ENCODE measurements at regions not wholly inside any gene's neighbourhood (a gene's known extent, or its start where the extent isn't known, plus 50 kb on each side); places are given as distances from the start of the nearest gene placed in this dataset.
"Not testable (repeated sequence)": the region's sequence is repeated elsewhere in the genome, so short reads cannot be mapped to it uniquely, and the experiment has no call there.

DNA sequence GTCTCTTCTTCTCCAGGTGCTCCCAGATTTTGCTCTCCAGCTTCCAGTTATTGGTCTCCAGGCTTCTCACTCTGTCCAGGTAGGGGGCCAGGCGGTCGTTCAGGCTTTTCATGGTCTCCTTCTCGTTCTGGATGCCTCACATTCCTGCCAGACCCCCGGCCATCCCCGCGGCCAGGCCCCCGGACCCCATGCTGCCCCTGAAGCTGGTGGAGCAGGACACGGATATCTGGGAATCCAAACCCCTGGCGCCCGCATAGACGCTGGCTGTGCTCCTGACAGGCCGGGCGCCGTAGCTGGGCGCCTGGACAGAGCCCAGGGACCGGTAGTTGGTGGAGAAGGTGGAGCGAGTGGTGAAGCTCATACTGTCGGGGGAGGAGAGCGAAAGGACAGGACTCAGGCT, 534.4 kb upstream of the TLE4 start:
- DNase-seq, result no peak

DNA sequence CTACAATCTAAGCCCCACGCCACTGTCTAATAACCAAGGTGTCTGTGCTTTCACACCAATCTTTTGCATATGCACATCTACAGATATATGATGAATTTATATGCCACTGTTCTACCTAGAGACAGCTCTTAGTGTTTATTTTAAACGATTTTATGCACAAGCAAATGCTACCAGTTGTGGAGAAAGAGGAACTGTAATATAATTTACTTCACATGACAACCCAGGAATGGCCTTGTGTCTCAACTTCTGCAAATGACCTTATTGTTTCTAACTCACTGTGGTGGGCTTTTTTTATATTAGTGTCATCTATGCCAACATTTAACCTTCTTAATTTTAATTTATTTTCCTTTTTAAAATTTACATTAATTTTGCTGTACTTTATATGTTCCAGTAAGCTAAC, 531.1 kb upstream of the TLE4 start:
- DNase-seq, result no peak

DNA sequence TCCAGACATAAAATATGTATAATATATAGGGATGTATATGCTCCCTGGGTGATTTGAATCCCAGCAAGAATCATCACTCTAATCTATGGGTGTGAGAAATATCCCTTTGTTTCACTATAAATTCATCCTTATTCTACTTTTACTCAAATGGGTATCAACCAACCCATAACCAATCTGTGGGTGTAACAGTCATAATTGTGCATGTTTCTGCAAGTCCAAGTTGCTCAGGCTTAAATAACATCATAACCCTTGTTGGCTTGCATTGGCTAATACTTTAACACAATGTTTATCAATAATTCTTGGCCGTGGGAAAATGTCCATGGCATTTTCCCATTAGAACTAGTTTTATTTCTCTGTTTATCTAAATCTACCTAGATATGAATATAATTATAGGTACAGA, 530.5 kb upstream of the TLE4 start:
- no peak for DNase-seq

DNA sequence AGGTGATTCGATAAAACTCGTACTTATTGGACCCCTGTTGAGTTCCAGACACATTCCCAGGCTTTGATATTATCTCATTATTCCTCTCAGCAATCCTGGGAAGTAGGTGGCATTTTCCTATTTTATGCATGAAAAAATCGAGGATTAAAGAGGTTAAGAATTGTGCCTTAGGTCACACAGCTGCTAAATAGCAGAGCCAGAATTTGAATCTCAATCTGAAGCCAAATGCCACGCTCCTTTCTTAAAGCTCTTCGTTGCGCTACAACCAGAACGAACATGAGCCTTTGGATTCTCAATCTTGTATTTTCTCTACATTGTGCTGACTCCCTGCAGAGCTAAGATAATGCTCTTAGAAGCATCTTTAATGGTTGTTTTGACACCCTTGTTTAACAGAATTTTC, 527.8 kb upstream of the TLE4 start:
- no peak for DNase-seq

DNA sequence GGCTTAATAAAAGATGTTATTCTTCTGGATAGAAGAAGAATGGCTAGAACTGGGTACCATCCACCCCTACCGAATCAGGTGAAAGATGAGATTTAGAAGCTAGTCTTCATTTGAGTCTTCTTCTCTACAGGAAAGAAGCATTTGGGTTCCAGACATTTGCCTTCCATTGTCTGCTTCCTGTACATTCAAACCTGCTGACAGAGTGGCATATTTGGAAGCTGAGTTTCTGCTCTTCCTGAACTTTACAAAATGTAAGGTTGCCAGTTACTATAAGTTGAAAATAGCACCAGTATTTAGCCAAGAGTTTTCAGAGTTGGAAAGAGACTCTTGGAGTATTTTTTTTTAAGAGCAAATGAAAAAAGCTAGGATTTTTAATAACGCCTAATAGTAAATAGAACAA, 525.4 kb upstream of the TLE4 start:
- DNase-seq, result no peak

DNA sequence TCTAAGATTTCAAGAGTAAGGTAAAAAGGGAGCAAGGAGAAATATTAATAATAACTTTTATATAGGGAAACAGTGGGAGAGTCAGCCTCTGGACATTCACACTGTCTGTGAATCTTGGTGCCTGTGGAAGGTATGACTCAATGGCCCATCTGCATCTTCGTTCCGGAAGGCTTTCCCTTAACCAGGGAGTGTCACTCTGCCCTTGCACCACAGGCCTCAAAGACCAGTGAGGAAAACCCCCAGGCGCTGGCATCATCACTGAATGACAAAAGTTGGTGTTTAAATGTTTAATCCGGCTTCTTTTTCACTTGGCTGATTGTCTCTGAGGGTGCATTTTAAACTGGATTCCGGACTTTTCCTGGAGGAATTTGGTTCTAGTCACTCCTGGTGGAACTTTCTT, 522.4 kb upstream of the TLE4 start:
- DNase-seq, result no peak

DNA sequence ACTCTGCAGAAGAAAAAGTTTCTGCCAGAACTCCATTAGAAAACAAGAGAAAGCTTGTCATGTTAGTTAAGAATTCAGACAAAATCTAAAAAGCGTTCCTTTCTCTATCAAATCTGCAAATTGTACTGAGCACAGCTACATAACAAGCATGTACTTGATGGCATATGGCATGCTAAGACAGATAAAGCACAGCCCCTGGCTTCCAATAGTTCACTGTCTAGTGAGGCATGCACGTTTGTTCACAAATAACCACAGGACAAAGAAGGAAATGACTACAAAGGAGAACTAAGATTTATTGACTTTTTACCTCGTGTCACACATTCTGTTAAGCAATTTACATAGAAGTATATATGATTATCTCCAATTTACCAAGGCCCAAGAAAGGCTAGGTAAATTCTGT, 518.2 kb upstream of the TLE4 start:
- no peak for DNase-seq

DNA sequence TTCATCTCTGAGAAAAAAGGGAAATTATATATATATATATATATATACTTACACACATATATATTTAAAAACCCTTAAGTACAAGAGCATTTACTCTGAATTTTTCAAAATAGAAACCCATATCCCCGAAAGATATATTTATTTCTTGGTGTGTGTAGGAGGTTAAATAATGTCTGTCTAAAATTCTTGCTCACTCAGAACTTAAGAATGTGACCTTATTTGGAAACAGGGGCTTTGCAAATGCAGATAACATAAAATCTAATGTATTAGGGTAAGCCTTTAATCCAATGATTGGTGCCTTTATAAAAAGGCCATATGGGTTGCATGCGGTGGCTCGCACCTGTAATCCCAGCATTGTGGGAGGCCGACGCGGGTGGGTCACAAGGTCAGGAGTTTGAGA, 517.3 kb upstream of the TLE4 start:
- DNase-seq, result no peak

DNA sequence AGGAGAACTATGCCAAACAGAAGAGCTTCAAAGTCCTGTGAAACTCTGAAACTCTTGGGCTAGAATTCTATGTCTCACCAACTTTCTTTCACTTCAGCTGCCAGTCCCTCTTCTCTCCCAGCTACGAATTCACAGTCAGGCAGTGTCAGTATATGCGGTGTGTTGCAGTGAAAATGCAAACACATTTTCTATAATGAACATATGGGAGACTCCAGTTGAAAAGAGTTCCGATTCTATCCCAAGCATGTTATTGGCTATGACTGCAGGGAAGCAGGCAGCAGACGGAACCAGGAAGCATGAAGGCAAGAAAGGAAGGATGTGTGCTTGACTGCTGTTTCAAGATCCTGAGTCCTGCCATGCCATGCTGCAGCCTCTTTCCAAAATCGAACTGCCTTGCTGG, 515.7 kb upstream of the TLE4 start:
- no peak for DNase-seq

DNA sequence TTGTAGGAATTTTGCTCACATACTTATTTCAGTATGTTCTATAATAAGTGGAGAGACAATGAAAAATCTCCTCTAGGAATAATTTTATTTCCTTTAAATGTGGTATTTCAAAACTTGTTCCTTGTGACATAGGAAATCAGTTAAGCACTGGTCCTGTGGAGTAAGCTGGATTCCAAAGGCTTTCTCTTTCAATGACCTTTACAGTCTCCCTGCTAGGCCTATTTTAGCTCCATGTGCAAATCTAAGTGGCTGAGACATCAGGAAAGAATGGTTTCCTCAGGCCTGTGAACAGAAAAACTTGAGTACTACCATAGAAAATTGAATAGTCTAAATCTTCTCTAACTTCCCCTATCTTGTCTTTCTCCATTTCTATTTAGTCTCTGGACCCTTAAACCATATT, 514.2 kb upstream of the TLE4 start:
- DNase-seq, result no peak

DNA sequence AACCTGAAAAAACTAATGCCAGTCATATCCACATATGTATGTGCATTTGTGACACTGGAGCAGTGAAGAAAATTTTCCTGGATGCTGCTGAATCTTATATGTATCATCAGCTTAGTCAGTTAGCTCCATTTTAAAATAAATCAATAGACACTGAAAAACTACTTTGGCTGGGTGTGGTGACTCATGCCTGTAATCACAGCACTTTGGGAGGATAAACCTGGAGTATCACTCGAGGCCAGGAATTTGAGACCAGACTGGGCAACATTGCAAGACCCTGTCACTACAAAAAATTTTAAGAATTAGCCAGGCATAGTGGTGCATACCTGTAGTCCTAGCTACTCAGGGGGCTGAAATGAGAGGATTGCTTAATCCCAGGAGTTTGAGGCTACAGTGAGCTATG, 511.0 kb upstream of the TLE4 start:
- DNase-seq, result no peak

DNA sequence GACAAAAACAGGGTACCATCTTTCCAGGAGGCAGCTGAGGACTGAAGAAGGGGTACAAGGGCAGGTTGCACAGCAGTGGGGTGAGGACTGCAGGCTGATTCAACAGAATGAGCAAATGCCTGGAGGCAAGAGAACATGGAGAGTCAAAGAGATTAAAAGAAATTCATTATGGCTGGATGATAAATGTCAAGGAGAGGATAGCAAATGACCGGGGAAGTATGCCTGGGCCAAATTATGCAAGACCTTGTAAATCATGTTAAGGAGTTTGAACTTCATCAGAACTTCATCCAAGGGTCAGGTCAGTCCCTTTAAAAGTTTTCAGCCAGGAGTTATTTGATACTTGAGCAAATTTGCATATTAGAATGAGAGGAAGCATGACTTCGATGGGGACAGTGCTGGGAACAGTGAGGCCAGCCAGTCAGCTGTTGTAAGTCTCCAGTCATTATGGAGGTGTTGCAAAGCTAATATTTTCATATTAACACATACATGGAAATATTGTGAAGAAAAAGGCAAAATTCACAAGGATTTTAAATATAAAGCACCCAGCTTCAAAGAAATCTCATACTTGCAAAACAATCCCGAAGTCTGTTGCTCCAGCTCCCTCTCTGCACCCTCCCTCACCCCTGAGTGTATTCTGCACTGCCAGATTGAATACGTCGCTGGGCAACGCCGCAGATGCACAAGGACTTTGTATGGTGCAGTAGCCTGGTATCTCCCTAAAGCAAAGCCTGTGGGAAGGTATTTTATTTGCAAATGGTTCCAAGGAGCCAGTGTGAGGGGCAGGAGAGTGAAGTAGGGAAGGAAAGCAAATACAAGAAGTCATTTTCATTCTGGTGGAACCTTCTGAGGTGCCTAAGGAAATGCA, 509.8 kb upstream of the TLE4 start:
- DNase-seq, result no peak

DNA sequence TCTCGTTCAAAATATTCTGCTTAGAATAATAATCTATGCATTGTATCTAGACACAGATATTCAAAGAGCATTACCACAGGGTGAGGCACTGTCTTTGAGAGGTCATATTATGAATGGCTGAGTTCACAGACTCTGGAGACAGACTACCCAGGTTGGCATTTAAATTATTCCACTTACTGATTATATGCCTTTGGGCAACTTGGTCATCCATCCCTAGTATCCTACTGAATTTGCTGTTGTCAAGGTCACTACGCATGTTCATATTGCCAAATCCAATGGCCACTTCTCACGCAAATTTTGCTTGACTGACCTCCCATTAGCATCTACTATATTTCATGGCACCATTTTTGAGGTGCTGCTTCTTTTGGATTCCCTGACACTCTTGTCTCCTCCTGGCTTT, 498.6 kb upstream of the TLE4 start:
- no peak for DNase-seq

DNA sequence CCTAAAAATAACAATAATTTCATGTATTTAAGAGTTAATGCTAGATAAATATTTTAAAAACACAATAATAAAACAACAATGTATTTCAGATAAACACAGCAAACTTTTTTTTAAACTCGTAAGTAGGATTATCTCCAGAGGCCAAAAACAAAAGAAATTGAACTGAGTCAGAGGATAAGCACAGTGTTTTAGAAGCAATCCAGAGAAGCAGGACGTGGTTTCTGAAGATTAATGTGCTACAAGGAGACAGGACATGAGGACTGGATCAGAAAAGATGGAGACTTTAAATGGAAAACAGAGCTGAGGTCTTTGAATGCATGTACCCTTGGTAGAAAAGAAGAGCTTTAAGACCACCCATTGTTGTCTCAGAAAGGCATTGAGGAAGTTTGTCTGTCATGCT, 491.2 kb upstream of the TLE4 start:
- DNase-seq, result no peak

DNA sequence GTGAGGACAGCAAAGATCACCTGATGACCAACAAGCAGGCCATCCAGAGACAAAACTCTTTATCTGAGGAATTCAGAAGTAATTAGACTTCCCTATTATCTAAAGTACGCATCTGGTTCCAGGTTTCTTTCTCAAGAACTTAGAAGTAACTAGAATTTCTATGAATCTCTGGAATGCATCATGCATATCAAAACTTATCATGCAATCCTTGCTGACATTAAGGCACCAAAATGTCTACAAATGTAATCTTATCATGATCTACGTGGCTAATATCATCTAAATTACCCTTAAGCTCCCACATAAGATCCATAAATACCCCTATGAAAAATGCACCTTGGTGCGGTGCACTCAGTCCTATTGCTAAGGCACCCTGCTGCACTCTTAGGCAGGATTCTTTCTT, 488.1 kb upstream of the TLE4 start:
- DNase-seq, result no peak

DNA sequence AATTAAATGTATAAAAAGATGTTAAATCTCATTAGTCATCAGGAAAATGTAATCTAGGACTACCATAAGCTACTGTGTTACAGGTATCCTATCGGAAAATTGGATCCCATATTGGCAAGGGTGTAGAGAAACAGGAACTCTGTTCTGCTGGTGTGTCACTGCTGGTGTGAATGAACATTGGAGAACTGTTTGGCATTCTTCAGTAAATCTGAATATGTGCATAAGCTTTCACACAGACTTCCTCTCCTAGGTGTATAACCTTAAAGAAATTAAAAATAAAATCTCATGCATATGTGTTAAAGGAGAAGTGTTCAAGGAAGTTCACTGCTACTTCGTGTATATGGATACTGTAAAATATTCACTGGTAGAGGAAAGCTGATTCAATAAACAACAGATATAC, 484.6 kb upstream of the TLE4 start:
- no peak for DNase-seq

DNA sequence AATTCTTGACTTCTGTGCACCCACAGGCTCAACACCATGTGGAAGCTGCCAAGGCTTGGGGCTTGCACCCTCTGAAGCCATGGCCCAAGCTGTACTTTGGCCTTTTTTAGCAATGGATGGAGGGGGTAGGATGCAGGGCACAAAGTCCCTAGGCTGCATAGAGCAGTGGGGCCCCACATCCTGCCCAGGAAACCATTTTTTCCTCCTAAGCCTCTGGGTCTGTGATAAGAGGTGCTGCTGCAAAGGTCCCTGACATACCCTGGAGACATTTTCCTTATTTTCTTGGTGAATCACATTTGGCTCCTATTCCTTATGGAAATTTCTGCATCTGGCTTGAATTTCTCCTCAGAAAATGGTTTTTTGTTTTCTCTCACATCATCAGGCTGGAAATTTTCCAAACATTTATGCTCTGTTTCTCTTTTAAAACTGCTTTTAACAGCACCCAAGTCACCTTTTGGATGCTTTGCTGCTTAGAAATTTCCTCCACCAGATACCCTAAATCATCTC, 482.7 kb upstream of the TLE4 start:
- no peak for DNase-seq

DNA sequence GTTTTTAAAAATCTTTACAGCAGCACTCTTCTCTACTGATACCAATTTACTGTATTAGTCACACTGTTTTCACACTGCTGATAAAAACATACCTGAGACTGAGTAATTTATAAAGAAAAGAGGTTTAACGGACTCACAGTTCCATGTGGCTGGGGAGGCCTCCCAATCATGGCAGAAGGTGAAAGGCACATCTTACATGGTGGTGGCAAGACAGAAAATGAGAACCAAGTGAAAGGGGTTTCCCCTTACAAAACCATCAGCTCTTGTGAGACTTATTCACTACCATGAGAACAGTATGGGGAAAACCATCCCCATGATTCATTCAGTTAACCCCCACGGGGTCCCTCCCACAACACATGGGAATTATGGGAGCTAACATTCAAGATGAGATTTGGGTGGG, 481.9 kb upstream of the TLE4 start:
- not testable (repeated sequence) for DNase-seq

DNA sequence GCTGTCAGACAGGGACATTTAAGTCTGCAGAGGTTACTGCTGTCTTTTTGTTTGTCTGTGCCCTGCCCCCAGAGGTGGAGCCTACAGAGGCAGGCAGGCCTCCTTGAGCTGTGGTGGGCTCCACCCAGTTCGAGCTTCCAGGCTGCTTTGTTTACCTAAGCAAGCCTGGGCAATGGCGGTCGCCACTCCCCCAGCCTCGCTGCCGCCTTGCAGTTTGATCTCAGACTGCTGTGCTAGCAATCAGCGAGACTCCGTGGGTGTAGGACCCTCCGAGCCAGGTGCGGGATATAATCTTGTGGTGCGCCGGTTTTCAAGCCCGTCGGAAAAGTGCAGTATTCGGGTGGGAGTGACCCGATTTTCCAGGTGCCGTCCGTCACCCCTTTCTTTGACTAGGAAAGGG, 468.5 kb upstream of the TLE4 start:
- not testable (repeated sequence) for DNase-seq

DNA sequence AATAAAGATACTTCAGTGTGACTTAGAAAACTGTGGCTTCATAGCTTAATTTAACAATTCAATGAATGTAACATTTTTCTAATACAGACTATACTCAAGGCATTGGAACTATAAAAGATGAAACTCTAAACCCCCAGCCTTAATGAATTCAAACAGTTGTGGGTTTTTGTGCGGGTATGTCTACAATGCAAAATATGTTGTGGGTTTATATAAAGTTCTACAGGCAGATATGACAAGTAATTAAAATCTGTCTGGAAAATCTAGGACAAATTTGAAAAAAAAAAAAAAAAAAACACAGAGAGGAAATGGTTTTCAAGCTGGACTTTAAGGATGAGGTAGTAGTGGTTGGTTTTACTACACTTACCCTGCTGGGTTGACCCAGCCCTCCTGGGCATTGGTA, 467.5 kb upstream of the TLE4 start:
- DNase-seq, result no peak

DNA sequence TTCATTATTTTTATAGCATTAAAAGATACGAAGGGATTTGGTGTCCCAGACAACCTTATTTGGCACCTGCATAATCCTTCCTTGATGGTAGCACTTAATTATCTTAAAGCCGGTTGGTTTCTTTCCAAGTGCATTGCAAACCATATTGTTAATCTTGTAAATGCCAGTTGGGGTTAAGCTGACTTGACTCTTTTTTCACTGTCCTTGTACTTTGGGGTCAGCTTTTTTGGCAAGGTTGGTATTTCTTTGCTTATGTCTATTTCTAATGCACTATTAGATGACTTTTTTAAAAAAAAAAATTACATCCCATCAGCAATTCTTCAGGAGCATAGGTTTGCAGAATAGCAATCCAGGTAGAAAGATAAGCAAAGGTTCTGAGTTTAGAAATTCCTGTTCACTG, 466.8 kb upstream of the TLE4 start:
- DNase-seq, result no peak

DNA sequence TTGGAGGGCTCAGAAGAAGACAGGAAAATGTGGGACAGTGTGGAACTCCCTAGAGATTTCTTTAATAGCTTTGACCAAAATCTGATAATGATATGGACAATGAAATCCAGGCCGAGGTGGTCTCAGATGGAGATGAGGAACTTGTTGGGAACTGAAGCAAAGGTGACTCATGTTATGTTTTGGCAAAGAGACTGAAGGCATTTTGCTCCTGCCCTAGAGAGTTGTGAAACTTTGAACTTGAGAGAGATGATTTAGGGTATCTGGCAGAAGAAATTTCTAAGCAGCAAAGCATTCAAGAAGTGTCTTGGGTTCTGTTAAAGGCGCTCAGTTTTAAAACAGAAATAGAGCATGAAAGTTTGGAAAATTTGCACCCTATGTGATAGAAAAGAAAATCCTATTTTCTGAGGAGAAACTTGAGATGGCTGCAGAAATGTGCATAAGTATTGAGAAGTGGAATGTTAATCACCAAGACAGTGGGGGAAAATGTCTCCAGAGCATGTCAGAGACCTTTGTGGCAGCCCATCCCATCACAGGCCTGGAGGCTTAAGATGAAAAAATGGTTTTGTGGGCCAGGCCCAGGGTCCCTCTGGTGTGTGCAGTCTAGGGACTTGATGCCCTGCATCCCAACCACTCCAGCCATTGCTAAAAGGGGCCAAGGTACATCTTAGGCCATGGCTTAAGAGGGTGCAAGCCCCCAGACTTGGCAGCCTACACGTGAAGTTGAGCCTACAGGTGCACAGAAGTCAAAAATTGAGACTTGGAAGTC, 463.7 kb upstream of the TLE4 start:
- DNase-seq, result no peak

DNA sequence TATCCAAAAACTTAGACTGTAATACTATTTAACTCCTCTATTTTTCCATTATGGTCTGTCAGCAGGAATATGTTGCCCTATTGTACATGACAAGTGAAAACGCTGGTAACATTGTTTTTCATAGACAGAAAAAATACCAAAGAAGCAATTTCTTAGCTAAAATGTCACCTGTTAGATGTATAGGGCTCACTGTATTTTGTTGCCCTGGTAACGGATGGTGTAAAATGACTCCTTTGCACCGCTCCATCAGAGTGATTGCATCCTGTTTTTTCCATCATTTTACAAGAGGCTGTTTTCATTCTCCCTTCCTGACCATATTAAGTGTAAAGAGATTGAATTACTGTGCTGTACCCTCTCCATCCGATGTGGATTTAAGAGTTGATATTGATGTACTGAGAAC, 460.1 kb upstream of the TLE4 start:
- DNase-seq, result no peak

DNA sequence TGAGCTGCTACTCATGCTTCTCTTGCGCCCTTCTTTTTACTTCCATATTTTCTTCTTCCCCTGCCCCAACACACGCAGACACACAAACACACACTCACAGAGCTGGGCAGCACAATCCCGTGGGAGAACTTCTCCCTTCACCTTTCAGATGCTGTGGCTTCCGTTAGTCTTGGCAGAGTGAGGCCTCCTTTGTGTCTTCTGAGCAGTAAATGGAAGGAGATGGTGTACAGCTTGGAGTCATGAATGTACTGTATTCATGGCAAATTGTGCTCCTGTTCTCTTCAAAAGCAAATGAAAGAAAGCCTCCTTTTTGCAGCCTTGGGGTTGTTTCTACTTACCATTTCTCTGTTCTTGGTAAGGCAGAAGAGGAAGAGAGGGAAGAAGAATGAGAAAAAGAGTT, 456.6 kb upstream of the TLE4 start:
- no peak for DNase-seq

Measured in activated CD4-positive, alpha-beta T cell treated with anti-CD3 and anti-CD28 coated beads, Interleukin-2, amount 50 U/mL, for 1 hour (primary cell).